Ammon's horn (tissue), 1 donor: ENCODE measurements at regions not wholly inside any gene's neighbourhood (a gene's known extent, or its start where the extent isn't known, plus 50 kb on each side); places are given as distances from the start of the nearest gene placed in this dataset.
"Not testable (repeated sequence)": the region's sequence is repeated elsewhere in the genome, so short reads cannot be mapped to it uniquely, and the experiment has no call there.

Source experiments
- DNase-seq: peaks from one replicate; pipeline ENCODE4 v3.0.0-alpha.2; 2016; ENCODE audit warnings: low spot score

DNA sequence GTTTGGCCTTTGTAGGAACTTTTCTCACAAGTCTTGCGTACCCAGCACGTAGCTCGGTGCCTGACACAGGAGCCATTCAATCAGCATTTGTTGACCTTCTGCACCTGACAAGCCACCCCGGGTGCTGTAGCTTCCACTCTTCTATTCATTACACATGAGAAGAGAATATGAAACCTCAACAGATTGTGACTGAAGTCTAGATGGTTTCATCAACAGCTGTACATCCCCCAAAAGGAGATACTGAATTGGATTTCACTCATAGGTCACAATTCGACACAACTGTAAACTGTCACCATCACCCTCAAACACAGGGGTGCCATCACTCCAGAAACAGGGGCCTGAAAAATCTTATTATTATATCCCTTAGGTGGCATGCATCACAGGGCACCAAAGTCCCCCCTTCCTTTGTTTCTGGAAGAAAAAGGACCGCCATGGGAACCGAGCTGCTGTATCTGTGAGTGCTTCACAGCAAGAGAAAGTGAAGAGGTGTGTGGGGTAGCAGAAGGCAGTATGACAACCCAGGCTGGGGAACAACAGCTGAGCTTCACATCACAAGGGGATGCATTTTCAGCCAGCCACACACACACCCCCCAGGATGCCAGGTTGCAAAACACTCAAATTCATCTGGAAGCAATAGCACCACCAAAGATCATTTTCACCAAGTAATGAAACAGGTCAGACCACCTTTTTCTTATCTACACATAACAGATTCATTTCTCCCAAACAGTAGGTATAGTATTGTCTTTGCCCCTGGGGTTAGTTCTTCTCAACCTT is 225.7 kb downstream of the TOMM20 start:
- no peak for DNase-seq

- DNase-seq: no peak
These were observed 227.1 kb downstream of the TOMM20 start for GRCh38 chr1:234901491-234902049.

DNA sequence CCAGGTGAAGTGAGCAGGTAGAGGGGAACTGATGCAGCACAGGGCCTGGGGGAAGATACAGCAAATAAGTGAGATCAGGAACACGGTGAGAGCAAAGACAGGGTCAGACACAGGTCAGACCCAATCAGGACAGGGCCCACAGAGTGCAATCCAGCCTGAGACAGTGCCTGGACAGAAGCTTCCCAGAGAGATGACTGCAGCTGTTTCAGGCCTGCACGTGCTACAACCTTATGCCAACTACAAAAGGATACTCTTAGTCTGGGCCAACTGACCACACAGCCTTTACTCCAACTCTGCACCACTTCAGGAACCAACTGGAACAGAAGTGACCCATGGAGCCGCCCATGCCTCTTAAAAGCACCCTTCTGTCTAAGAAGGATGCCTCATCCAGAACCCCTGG is 228.0 kb downstream of the TOMM20 start:
- no peak for DNase-seq

DNA sequence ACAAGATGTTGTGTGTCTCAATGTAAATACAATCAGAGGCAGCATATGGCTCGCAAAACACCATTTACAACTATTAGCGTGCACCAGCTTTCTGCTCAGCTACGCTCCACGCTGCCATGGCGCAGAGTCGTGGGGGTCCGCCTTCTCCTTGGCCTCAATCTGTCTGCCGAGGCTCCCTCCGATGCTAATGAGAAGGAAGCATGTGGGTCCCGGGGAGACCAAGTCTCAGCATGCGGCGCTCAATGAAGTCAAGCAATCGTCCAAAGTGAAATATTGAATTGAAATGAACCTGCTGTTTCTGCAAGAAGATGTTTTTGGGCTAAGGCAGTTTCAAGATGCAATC is 228.9 kb downstream of the TOMM20 start:
- no peak for DNase-seq

GRCh38 chr1:234899041-234899729 is 229.5 kb downstream of the TOMM20 start:
- no peak for DNase-seq

GRCh38 chr1:234898455-234899033 is 230.1 kb downstream of the TOMM20 start:
- DNase-seq: no peak

DNA sequence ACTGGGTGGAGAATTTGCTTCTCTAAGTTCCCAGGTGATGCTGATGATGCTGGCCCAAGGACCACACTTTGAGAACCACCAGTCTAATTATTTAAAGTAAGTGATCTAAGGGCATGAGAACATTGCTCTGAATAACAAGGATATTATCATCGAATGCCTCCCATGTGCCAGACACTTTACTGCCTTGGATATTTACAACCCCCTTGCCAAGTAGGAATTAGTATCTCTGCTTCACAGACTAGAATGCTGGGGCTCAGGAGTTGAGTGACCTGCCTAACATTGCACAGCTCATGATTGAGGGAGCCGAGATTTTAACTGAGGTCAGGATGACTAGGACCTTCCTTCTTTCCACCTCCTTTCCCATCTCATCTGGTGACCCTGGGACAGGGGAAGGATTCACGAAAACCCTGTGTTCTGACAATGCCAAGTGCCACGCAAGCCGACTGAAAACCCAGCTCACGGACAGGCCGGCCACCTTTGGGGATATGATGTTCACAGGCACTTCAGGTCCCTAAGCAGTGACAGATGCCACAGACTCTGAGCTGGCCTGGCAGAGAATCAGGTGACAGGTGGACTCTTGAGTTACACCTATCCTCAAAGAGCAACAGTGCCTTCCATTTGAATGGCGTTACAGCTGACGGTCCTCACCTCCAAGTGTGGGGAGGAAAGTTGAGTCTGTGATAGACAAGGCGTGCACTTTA is 230.7 kb downstream of the TOMM20 start:
- no peak for DNase-seq

GRCh38 chr1:234897390-234897749 is 231.3 kb downstream of the TOMM20 start:
- DNase-seq: no peak

DNA sequence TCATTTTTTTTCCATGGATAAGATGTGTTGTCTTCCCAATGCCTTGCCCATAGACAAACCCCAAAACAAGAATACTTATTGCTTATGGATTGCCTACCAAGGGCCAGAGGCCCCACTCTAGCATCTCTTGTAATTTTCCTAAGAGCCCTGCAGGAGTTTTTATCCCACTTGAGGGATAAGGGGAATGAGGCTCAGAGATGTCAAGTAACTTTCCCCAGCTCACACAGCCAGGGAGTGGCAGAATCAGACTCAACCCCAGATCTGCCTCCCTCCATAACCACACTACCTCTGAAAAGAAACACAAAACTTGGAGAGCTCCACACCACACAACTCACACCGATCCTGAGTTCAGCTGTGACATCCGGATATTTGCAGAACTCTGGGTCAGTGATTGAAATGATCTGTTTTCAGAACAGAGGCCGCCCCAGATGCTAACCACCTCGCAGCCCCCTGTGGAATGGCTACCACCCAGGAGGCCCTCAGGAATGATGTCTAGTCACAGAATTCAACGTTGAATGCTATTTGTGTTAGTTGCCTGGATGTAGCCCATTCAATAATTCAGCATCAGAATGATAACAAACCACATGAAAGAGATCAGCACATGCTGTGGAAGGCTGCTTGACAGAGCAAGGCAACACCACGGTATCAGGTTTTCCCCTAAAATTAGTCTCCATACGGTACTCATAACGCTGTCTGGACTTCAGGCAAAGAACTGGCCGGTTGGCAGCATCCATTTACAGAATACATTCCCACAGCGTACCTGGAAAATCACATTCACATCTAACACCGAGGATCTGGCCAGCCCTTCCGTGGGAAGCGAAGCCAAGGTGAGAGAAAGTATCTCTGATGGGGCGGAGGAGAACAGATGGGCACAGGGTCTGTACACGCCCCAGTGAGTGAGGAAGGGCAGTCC is 231.9 kb downstream of the TOMM20 start:
- no peak for DNase-seq

DNA sequence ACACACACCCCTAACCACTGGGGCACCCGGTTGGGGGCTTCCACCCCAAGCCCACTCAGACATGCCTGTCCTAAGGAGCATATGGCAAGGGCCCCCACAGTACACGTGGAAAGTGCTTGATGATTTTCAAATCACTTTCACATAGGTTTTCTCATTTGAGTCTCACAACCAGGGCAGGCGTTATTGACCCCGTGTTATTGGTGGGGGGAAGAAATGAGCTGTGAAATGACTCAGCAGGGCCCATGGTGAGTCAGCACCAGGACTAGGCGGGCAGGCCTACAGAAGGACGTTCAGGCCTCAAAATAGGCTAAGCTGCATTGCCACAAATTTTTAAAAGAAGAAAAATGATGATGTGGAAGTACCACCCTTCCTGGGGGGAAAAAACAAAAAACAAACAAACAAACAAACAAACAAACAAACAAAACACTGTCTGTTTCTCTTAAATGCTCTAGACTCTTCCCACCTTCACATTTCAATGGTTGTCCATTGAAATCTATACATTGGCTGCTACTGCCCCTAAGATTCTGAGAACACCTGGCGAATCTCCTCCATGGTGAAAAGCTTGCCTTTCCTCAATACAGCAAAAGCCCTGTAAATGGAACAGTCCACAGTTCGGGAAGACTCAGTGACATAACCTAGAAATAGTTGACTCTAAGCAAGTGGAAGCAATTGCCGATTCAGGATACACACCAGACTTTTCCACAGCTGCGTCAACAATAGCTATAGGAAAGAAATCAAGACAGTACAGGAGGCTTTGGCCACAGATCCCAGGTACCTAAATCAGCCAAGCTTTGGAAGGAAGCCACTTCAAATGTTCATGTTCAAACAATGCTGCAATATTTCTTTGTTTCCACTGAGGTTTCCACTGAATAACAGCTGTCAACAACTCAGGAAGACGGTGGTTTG is 234.7 kb downstream of the TOMM20 start:
- no peak for DNase-seq

DNA sequence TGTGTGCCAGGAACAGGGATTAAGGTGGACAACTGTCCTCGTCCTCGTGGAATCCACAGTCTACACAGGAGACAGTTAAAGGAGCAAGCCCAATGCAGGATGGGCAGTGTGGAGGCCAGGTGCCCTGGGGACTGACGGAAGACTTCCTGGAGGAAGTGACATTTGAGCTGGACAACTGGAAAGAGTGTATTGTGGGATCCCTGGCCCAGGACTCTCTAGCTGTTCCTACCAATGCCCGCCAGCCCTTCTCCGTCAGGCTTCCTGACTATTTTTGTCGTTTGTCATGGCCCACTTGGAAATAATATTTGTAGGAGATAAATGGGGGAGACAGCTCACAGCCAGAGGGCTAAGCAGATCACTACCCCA is 235.3 kb downstream of the TOMM20 start:
- no peak for DNase-seq

DNA sequence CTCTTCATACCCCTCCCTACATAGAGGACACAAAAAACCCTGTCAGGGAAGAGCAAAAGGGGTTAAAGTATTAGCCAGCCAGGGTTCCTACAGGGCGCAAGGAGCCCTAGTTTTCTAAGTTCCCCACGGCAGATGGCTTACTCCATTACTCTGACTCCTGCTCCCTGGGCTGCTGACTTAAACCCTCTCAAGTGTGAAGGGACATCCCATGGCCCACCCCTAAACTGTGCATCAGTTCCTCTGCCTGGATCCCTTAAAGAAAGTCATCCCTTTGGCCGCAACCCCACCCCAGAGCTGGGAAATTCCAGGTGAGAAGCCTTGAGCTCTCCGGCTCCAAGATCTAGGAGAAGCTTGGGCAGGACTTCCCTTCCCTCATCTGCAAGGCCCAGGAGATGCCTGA is 236.0 kb downstream of the TOMM20 start:
- no peak for DNase-seq

- DNase-seq: no peak
These were observed 237.2 kb downstream of the TOMM20 start for GRCh38 chr1:234891427-234891826.

DNA sequence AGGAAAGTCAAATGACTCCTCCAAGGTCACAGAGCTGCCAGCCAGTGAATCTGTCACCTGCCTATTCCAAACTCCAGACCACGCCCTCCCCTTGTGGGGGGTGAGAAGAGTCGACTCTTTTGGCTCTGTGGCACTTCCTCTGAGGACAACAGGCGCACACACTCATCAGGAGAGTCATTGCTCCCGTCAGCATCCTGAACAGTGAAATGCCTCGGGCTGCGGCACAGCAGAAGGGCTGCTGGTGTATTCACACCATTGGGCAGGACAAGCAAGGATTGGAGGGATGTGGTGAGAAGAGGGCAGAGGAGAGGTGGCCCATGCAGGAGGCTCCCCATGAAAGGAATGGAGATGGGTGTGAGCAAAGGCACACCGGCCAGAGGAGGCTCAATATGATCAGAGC is 239.0 kb downstream of the TOMM20 start:
- no peak for DNase-seq

GRCh38 chr1:234888247-234888646 is 240.4 kb downstream of the TOMM20 start:
- not testable (repeated sequence) for DNase-seq

GRCh38 chr1:234887016-234887900 is 241.4 kb downstream of the TOMM20 start:
- no peak for DNase-seq

DNA sequence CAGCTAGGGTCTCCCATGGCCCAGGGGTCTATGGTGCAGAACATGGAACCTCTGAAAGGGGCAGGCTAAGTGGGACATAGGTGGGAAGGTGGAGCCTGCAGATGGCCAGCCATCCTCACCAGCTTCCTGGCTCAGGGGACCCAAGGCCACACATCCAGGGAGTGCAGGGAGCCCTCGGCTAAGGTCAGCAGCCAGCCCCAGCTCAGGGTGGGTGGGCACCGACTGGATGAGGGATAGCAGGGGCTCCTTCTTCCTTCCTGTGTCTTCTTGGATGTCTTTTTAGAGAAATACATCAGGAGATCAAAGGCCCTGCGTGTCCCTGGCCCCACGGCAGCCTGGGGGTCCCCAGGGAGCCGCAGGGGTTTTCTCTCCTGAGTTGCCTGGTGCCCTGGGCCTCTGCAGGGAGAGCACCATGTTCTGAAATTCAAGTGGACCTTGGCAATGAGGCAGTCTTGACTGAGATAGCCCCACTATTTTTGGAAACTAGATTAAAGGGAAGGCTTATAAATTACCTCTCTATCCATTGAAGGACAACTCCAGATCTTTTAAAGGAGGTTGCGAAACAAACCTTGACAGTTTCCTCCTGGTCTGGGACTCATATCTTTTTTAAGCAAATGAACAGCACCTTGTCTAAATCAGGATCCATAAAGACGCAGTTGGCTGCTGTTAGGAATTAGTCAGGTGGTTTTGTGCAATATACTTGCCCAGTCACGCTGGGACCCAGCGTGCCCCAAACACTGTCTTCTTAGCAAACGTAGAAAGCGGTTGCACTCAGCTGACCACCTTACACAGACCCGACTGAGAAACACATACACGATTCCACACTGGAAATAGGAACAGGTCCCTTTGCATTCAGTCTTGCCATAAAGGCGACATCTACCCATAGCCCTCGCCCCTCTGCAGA is 242.3 kb downstream of the TOMM20 start:
- DNase-seq: no peak

DNA sequence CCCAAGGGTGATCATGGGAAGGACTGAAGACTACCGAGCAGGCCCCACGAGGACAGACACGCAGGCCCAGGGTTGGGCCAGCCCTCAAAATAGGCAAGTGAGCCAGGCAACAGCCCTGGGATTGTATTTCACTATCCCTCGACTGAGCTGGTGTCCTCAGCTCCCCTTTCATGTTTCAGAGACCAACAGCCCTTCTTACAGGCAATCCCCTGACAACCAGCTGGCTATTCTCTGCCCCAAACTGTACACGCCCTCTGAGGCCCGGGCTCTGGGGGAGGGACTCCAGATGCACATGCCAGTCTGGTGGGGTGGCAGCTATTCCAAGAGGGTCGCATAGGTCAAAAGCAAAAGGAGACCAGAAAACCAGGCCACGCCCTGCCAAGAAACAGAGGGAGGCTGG is 243.0 kb downstream of the TOMM20 start:
- DNase-seq: no peak
